ENCODE measurements at regions not wholly inside any gene's neighbourhood (a gene's known extent, or its start where the extent isn't known, plus 50 kb on each side); places are given as distances from the start of the nearest gene placed in this dataset.

DNA sequence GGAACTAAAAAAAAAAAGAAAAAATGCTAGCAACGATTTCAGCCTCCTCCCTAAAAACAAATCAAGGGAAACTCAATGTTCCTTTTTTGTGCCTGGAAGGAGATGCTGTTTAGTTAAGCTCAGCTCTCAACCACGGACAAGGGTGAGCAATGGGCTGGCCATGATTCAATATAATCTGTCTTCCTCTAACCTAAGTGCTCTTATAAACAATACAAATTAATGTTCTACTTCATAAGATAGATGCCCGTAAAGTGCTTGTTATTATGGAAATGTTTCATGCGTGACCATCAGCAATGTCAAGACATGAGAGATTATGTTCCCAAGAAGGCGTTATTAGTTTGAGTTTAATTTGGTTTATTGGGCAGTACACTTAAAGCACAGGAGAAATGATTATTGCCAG, 320.3 kb downstream of the SFMBT2 start:
- WGBS (ENCODE audit: low lambda C conversion rate, missing lambda C conversion rate): 63% methylated on average over 5 of the region's 5 CpGs
- Histone ChIP-seq H3K27ac (no peak overlapping the region), H4K20me1 (ENCODE audit: insufficient read depth, poor library complexity, severe bottlenecking) (no peaks in the 10 kb centered on the region)

DNA sequence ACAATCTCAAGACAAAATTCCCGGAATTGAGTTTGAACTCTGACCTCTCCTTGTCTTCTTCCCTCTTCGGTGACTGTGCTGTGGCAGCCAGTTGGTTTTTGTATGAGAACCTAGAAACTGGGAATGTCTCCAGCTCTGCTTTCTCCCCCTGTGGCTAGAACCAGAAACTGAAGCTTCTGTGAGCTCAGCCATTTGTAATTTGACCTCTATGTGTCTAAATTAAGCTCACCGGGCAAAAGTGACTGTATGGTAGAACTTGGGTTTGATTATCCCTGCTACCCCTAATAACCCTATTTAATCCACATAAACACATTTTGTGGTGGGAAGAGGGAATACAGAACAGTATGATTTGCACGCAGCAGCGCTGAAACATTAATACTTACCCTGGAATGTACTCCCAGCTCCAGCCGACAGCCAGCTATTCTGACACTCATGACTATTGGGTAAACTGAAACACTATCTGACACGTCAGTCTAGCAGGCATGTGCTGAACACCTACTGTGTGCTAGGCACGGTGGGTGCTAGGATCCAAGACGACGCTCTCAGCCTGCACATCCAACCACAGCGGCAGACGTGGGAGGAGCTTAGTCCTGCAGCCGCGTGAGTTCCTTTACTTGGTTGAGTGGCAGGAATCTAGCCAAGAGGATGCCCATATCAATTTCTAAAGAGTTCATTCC, 324.8 kb downstream of the SFMBT2 start:
- Histone ChIP-seq H3K9me3 (ENCODE audit: low read depth) (no peaks in the 10 kb centered on the region), H2AFZ (no peak overlapping the region), H3K4me3 (no peak overlapping the region), H3K4me1 (ENCODE audit: insufficient read depth) (peaks cover 14% of the 10 kb centered on the region), H3K36me3 (replicated peaks; ENCODE audit: insufficient read depth, low read depth) (no peaks in the 10 kb centered on the region), H3K27me3 (no peaks in the 10 kb centered on the region), H4K20me1 (ENCODE audit: insufficient read depth, poor library complexity, severe bottlenecking) (no peaks in the 10 kb centered on the region), H3K27ac (peak overlapping the region; percentile 34), H3K4me2 (peak overlapping the region; percentile 40), H3K79me2 (no peaks in the 10 kb centered on the region), H3K9me2 (replicated peaks; ENCODE audit: insufficient read depth) (no peaks in the 10 kb centered on the region)
- DNase-seq (ENCODE audit: low spot score): peak; percentile 40
- WGBS (ENCODE audit: low lambda C conversion rate, missing lambda C conversion rate): 70% methylated on average over 14 of the region's 14 CpGs
- no peak for TF ChIP-seq CTCF (IDR thresholded peaks at IDR 0.05; ENCODE audit: poor library complexity)
- TF ChIP-seq EZH2 (IDR thresholded peaks at IDR 0.05; ENCODE audit: borderline replicate concordance): no peak
- no peak for TF ChIP-seq EZH2phosphoT487 (IDR thresholded peaks at IDR 0.05; ENCODE audit: low read depth, severe bottlenecking, unreplicated experiment)

More for the DNA sequence above, 320.3 kb downstream of the SFMBT2 start:
- no peak for DNase-seq (ENCODE audit: low spot score)
- Histone ChIP-seq H3K4me1 (ENCODE audit: insufficient read depth) (peaks cover 3% of the 10 kb centered on the region), H3K4me2 (no peak overlapping the region), H2AFZ (no peak overlapping the region), H3K9me2 (replicated peaks; ENCODE audit: insufficient read depth) (no peaks in the 10 kb centered on the region), H3K4me3 (no peak overlapping the region), H3K27me3 (no peaks in the 10 kb centered on the region), H3K9me3 (ENCODE audit: low read depth) (no peaks in the 10 kb centered on the region), H3K79me2 (no peaks in the 10 kb centered on the region), H3K36me3 (replicated peaks; ENCODE audit: insufficient read depth, low read depth) (no peaks in the 10 kb centered on the region)
- TF ChIP-seq EZH2phosphoT487 (IDR thresholded peaks at IDR 0.05; ENCODE audit: low read depth, severe bottlenecking, unreplicated experiment) (no peak), EZH2 (IDR thresholded peaks at IDR 0.05; ENCODE audit: borderline replicate concordance) (no peak), CTCF (IDR thresholded peaks at IDR 0.05; ENCODE audit: poor library complexity) (no peak)

DNA sequence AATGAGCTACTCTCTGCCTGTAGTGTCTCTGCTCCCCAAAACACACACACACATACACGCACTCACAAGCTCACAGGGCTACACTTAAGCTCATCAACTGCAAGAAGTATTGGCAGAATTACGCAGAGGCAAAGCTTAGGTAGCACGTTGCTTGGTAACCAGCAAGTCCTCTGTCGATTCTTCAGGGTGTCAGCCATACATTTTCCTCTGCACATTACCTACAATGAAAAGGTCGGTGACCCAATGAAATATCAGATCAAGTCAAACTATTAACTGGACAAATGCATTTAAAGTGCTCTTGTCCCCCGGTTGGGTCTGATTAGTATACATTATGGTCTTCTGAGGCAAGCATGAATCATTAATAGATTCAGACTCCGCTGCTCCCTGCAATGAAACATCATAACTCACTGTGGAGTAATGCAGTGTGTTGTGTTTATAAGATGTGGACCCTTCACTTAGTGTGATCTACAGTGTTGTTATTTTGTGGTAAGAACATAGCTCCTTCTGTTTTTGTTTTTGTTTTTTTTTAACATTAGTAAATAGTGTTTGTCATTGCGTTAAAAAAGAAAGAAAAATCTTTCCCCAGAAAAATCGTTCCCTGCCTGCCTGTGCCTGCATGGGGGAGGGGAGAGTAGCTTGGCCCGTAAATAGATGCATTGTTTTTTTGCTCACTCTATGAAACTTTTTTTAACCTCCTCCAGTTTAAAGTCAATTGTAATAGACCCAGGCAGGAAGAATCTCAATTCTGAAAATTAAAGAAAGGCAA, 325.5 kb downstream of the SFMBT2 start:
- DNase-seq (ENCODE audit: low spot score): no peak
- WGBS (ENCODE audit: low lambda C conversion rate, missing lambda C conversion rate): 49% methylated on average over 10 of the region's 10 CpGs
- peaks cover 14% of the 10 kb centered on the region for H3K4me1 ChIP-seq (ENCODE audit: insufficient read depth)
- no peak overlapping the region for H3K4me3 ChIP-seq
- H3K9me3 ChIP-seq (ENCODE audit: low read depth): no peaks in the 10 kb centered on the region
- H4K20me1 ChIP-seq (ENCODE audit: insufficient read depth, poor library complexity, severe bottlenecking): no peaks in the 10 kb centered on the region
- no peaks in the 10 kb centered on the region for H3K36me3 ChIP-seq (replicated peaks; ENCODE audit: insufficient read depth, low read depth)
- TF ChIP-seq EZH2 (IDR thresholded peaks at IDR 0.05; ENCODE audit: borderline replicate concordance) (no peak), EZH2phosphoT487 (IDR thresholded peaks at IDR 0.05; ENCODE audit: low read depth, severe bottlenecking, unreplicated experiment) (no peak), CTCF (IDR thresholded peaks at IDR 0.05; ENCODE audit: poor library complexity) (no peak)
- peak overlapping the region; percentile 34 for H3K27ac ChIP-seq
- H2AFZ ChIP-seq: no peak overlapping the region
- no peaks in the 10 kb centered on the region for H3K79me2 ChIP-seq
- peak overlapping the region; percentile 40 for H3K4me2 ChIP-seq
- no peaks in the 10 kb centered on the region for H3K9me2 ChIP-seq (replicated peaks; ENCODE audit: insufficient read depth)
- H3K27me3 ChIP-seq: no peaks in the 10 kb centered on the region
